ENCODE measurements at regions not wholly inside any gene's neighbourhood (a gene's known extent, or its start where the extent isn't known, plus 50 kb on each side); places are given as distances from the start of the nearest gene placed in this dataset.

- no peak for TF ChIP-seq REST (IDR thresholded peaks at IDR 0.05; ENCODE audit: insufficient replicate concordance, low read depth)
- no peak for TF ChIP-seq SPI1 (IDR thresholded peaks at IDR 0.05; ENCODE audit: borderline replicate concordance, low read depth)
- TF ChIP-seq POLR2AphosphoS5 (IDR thresholded peaks at IDR 0.05; ENCODE audit: low read depth): no peak
- TF ChIP-seq GABPA (IDR thresholded peaks at IDR 0.05; ENCODE audit: low read depth): no peak
- no peak for TF ChIP-seq CTCF (IDR thresholded peaks at IDR 0.05; ENCODE audit: insufficient read depth, low read length)
- H3K4me3 ChIP-seq (replicated peaks; ENCODE audit: insufficient read depth, low read length): no peak overlapping the region
- no peak overlapping the region for H3K27ac ChIP-seq (replicated peaks)
- no peaks in the 10 kb centered on the region for H3K27me3 ChIP-seq (ENCODE audit: insufficient read depth, poor library complexity, severe bottlenecking)
- no peak for DNase-seq (ENCODE audit: low read depth in 1 of 2, low spot score in 1 of 2)
Measured at GRCh38 chr22:48660790-48661740, 1166.6 kb downstream of the BRD1 start.

GRCh38 chr22:48660104-48660789 is 1167.4 kb downstream of the BRD1 start:
- no peak overlapping the region for H3K4me3 ChIP-seq (replicated peaks; ENCODE audit: insufficient read depth, low read length)

More at GRCh38 chr22:48660104-48660789, 1167.4 kb downstream of the BRD1 start:
- no peaks in the 10 kb centered on the region for H3K27me3 ChIP-seq (ENCODE audit: insufficient read depth, poor library complexity, severe bottlenecking)
- no peak for DNase-seq (ENCODE audit: low read depth in 1 of 2, low spot score in 1 of 2)
- H3K27ac ChIP-seq (replicated peaks): no peak overlapping the region
- no peak for TF ChIP-seq CTCF (IDR thresholded peaks at IDR 0.05; ENCODE audit: insufficient read depth, low read length)
- no peak for TF ChIP-seq POLR2AphosphoS5 (IDR thresholded peaks at IDR 0.05; ENCODE audit: low read depth)
- TF ChIP-seq GABPA (IDR thresholded peaks at IDR 0.05; ENCODE audit: low read depth): no peak
- TF ChIP-seq SPI1 (IDR thresholded peaks at IDR 0.05; ENCODE audit: borderline replicate concordance, low read depth): no peak
- no peak for TF ChIP-seq REST (IDR thresholded peaks at IDR 0.05; ENCODE audit: insufficient replicate concordance, low read depth)

All from HL-60 (cell line).